GM10266 (cell line): ENCODE measurements at regions not wholly inside any gene's neighbourhood (a gene's known extent, or its start where the extent isn't known, plus 50 kb on each side); places are given as distances from the start of the nearest gene placed in this dataset.
"Not testable (repeated sequence)": the region's sequence is repeated elsewhere in the genome, so short reads cannot be mapped to it uniquely, and the experiment has no call there.

Experiments used
- DNase-seq: peaks from one replicate; pipeline ENCODE4 v3.0.0; 2012; ENCODE audit errors: extremely low spot score
- TF ChIP-seq, protein P1 (sequence below): IDR thresholded peaks from 2 replicates; pipeline ENCODE4 v1.5.1; 2012; ENCODE audit warnings: mild to moderate bottlenecking, low read depth; ENCODE audit not compliant: control insufficient read depth, insufficient read depth; ENCODE audit errors: missing control alignments

DNA sequence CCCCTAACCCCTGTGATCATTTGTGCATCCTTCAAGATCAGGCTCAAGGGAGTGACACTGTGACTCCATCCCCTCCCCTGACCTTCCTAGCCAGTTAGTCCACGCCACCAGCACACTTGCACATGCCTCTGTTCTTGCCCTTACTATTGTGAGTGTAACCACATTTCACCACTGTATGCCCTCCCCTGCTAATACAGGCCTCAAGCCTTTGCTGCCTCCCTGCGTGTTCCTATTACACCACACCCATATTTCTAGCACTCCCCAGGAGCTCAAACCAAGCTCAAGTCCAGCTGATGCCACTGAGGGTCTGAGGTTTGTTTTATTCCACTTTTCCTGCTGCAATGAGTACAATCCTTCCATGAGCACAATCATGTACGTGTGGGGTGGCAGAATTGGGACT lies 119.3 kb upstream of the FOXN2 start:
- TF ChIP-seq, protein P1, sequence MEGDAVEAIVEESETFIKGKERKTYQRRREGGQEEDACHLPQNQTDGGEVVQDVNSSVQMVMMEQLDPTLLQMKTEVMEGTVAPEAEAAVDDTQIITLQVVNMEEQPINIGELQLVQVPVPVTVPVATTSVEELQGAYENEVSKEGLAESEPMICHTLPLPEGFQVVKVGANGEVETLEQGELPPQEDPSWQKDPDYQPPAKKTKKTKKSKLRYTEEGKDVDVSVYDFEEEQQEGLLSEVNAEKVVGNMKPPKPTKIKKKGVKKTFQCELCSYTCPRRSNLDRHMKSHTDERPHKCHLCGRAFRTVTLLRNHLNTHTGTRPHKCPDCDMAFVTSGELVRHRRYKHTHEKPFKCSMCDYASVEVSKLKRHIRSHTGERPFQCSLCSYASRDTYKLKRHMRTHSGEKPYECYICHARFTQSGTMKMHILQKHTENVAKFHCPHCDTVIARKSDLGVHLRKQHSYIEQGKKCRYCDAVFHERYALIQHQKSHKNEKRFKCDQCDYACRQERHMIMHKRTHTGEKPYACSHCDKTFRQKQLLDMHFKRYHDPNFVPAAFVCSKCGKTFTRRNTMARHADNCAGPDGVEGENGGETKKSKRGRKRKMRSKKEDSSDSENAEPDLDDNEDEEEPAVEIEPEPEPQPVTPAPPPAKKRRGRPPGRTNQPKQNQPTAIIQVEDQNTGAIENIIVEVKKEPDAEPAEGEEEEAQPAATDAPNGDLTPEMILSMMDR: no peak
- DNase-seq: no peak

DNA sequence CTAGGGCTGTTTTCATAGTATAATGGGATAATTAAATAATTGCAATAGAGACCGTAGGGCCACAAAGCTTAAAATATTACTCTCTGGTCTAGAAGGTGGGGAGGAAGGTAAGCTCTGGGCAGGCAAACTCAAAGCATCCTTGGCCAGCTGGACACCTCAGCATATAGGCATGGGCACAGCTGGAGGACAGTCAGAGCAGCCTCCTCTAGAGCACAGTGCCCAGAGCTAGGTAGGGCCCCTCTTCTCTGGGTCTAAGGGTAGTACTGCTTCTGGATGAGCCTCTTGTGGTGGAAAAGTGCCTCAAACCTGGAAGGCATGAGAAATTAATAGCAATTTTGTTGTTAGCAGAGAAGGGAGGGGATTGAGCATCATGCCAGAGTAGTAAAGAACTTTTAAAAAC lies 116.9 kb upstream of the FOXN2 start:
- TF ChIP-seq, protein P1: no peak
- no peak for DNase-seq

DNA sequence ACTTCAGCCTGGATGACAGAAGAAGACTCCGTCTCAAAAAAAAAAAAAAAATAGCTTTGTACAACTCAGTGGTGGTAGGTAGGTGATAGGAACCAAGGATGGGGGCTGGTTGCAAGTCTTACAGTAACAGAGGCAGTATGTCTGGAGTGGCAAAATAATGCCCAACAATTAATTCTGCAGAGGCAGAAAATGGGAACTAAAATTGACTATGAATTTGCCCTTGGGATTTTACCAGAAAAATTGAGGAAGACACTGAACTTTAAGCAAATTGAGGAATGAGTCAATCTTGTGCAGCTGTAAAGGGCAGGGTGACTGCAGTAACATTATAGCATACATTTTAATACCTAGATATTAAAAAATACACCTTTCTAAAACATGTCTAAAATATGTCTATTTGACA lies 116.1 kb upstream of the FOXN2 start:
- TF ChIP-seq, protein P1: no peak
- DNase-seq: no peak

DNA sequence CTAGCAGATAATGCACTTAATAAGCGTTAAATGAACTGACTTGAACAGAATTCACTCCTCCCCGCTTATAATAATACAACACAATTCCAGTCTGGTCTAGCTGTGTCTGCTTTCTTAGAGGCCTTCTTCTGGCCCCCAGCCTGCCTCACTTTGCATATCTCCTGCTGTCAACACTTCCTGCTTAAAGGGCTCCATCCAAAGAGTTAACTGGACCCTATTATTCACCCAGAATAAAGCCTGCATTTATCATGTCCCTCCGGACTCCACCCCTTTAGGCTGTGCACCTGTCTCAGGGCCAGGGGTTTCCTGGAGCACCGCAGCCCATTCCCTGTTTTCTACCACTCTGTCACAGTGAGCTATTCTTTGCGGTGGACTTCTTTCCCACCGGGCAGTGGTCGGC lies 115.4 kb upstream of the FOXN2 start:
- TF ChIP-seq, protein P1: no peak
- DNase-seq: no peak

DNA sequence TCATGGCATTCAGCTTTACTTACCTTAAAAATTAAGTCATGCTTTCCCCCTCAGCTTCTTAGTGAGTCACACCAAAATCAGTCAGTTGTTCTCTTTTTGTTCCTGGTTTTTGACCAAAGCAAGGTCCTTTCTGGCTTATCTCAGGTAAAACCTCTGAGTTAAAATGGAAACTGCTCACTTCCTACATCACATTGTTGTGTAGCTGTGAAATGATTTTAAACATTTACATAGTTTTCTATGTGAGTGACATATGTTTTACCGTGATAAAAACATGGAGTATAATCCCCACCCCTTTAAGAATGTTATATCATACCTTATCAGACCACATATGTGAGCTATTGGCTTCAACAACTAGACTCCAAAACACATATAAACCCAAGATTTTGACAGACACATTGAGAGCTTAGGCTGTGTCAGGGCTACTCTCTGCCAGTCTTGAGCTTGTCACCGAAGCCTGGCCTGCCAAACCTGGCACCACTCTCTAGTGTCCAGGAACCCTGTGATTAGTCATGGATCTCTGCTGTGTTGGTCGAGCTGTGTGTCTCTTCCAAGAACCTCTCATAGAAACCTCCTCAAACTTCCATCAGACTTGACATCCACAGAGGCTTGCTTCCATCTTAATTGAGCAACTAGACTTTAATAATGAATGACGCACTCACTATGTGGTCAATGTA lies 113.7 kb upstream of the FOXN2 start:
- TF ChIP-seq, protein P1: no peak
- DNase-seq: no peak

DNA sequence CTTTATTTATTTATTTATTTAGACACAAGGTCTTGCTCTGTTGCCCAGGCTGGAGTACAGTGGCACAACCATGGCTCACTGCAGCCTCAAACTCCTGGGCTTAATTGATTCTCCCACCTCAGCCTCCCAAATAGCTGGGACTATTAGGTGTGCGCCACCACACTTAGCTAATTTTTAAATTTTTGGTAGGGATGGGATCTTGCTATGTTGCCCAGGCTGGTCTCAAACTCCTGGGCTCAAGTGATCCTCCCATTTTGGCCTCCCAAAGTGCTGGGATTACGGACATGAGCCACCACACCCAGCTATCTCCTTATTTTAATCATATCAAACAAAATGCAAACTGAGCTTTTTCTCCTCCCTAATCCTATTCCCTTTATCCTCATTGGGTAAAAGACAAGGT lies 113.0 kb upstream of the FOXN2 start:
- not testable (repeated sequence) for DNase-seq

DNA sequence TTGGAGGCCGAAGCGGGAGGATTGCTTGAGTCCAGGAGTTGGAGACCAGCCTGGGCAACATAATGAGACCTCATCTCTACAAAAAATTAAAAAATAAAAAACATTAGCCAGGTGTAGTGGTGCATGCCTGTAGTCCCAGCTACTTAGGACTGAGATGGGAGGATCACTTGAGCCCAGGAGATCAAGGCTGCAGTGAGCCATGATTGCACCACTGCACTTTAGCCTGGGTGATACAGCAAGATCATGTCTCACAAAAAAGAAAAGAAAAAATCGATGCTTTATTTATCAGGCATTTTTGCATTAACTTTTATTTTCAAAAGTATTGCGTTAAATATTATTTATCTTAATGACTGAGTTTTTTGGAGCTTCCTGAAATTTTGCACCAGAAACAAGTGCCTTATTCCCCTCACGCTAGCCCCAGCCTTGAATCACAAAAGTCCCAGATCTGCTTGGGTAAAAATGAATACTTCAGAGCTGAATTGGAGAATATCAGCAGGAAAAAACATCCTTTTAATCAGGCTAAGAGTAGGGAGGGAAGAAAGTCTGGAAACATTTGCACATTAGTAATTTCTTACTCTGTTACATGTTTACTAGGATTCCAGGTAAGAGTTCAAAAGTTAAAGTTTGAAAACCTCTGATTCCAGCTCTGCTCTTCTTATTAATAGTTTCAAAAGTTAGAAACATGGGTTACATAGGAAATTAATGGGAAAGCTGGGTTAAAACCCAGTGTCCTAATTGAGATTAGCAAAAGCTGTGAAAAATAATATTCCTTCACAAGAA lies 111.4 kb upstream of the FOXN2 start:
- no peak for DNase-seq
- TF ChIP-seq, protein P1: no peak

DNA sequence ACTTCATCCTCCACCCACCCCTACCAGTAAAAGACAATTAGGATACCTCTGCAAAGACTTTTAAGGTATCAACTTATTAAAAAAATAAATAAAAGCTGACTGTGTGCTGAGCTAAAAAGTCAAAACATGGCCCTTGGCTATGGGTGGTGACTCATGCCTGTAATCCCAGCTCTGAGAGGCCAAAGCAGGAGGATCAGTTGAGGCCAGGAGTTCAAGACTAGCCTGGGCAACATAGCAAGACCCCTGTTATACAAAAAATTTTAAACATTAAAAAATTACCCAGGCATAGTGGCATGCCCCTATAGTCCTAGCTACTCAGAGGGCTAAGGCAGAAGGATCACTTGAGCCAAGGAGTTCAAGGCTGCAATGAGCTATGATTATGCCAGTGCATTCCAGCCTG lies 110.8 kb upstream of the FOXN2 start:
- TF ChIP-seq, protein P1: no peak
- no peak for DNase-seq
